DMS53 (cell line): ENCODE measurements at regions not wholly inside any gene's neighbourhood (a gene's known extent, or its start where the extent isn't known, plus 50 kb on each side); places are given as distances from the start of the nearest gene placed in this dataset.

Source experiments
- DNase-seq: peaks from one replicate; lab custom pipeline; 2025; lab: John Stamatoyannopoulos, UW

DNA sequence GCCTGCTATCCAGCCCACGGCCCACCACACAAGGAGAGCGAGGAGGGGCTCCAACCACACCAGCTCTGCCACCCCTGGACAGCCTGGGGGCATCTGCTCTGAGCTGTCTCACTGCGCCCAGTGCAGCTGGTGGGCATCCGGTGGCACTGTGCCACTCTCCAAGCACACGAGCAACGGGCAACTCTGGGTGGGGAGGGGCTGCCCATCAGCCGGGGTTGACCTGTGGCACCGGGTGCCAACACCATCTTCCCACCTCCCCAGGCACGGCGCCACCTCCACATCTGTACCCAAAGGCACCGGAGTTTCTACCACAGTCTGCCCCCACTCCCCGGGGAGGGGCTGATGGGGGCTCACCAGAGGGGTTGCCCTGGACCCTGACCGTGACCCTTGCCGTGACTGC, 241.8 kb downstream of the RBFOX3 start:
- no peak for DNase-seq

DNA sequence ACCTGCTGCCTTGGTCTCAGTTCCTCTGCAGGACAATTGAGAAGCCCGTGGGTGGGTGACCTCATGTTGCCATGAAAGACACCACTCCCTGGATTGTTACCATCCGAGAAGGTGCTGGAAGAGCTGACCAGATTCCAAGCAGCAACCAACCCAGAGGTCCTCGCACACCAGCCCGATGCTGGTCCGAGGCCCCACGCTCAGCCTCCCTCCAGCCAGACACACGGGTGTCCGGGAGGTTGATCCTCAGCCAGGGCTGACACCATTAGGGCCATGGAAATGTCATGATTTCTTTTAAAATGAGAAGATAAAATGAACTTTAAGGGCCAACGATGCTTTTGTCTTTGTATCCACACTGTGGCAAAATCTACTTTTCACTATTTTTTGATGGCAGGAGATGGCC, 242.3 kb downstream of the RBFOX3 start:
- DNase-seq, result no peak

DNA sequence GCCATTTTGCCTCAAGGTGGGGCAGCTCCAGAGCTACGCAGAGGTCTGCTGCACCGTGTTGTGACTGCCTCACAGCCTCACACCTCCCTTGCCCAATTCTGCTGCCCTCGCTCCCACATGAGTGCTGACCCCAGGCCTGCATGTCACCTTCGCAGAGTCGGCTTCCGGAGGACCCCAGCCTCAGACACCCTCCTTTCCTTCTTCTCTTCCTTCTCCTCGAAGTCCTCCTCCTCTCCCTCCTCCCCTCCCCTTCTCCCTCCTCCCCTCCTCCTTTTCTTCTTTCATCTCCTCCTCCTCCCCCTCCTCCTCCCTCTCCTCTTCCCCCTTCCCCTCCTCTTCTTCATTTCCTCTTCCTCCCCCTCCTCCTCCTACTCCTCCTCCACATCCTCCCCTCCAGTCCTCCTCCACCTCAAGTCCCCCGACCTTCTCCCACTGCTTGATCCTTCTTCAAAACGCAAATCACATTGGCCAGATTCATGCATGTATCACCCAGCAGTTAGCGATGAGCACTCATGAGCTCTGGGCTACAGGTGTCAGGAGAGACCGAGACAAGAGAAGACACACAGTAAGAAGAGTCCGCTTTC, 243.8 kb downstream of the RBFOX3 start:
- no peak for DNase-seq

DNA sequence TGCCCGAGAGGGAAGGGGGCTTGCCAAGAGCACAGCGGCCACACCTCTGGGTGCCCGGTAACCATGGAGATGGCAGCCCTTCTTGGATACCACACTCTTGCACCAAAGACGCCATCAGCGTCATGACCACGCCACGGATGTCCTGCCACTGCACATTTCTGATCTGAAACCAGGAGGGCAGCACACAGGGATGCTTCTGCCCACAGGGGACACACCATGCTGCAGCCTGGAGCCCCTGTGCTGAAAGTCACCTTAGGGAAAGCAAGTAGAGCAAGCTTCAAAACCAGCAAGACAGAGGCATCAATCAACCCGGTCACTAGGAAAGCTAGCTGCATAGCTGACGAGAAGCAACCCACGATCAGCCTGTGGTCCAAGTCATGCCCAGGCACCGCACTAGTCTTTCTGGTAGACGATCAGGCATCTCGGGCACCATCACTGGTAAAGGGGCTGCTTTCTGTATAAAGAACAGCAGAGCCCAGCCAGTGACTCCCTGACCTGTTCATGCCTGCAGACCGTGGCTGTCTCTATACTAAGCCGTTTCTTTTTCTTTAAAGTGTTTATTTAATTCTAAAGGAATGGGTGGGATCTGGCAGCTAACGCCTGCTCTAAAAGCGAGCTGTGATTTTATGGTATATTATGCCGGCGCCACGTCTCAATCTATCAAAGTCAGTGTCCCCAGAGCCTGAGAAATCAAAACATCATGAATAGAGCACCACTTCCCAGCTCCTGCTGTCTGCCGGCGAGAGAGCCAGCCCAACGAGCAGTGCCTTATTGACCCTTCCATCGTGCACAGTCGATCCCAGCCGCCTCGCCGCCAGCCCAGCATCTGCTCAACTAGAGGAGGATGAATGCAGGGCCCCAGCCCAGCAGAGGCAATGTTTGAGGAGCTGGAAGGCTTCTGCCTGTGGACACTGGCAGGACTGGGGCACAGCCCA, 244.7 kb downstream of the RBFOX3 start:
- no peak for DNase-seq

GRCh38 chr17:79365351-79365750, 245.5 kb downstream of the RBFOX3 start:
- no peak for DNase-seq

DNA sequence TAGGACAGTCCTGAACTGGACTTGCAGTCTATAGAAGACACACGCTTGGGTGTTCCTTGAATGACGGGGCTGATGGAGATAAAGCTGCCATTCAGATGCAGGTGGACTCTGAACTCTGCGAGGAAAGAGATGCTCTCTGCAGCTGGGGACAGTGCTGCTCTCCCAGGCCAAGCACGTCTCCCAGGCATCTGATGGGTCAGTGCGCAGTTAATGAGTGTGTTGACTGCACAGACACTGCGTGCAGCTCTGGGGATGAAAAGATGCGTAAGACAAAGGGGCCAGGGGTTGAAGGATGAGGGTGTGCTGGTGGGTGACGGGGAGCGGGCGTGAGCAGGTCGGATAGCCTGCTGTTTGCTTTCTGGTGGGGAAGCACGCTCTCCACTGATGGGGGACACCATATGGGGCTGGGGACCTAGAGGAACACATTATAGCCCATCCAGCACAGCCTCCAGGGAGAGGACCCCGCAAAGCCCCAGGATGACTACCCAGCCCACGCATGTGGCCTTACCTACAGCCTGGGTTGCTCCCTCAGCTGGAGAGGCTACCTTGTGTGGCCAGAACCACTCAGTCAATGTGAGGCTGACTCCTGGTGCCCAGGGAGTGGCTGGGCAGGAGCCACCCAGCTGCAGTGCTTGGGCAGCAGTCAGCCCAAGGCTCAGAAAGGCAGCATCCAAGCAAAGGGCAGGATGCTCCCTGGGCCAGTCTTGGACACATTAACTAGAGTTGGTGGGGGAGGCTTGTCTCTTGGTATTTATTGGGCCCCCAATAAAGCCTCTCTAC, 246.3 kb downstream of the RBFOX3 start:
- DNase-seq, result no peak

GRCh38 chr17:79363552-79364275, 247.1 kb downstream of the RBFOX3 start:
- DNase-seq, result no peak

DNA sequence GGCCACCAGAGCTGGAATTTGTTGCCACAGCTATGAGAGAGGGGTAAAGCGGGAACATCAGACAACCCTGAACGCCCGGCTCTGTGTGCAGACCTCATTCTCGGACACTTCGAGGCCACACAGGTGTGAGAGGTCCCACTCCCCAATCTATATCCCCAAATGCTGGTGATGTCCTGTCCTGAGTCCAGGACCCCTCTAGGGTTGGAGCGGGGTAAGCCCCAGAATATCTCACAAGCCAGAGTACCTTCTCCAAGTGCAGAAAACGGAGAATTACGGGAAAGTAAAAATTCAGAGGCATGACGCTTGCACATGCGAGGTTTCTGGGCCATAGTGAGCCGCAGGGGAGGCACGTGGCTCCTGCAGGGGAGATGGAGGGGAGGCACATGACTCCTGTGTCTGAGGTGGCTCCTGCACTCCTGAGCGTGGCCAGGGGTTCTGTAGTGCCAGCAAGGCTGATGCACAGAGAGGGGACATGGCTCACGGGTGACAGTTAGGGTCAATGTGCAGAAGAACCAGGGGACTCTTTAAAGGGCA, 248.0 kb downstream of the RBFOX3 start:
- DNase-seq, result no peak

DNA sequence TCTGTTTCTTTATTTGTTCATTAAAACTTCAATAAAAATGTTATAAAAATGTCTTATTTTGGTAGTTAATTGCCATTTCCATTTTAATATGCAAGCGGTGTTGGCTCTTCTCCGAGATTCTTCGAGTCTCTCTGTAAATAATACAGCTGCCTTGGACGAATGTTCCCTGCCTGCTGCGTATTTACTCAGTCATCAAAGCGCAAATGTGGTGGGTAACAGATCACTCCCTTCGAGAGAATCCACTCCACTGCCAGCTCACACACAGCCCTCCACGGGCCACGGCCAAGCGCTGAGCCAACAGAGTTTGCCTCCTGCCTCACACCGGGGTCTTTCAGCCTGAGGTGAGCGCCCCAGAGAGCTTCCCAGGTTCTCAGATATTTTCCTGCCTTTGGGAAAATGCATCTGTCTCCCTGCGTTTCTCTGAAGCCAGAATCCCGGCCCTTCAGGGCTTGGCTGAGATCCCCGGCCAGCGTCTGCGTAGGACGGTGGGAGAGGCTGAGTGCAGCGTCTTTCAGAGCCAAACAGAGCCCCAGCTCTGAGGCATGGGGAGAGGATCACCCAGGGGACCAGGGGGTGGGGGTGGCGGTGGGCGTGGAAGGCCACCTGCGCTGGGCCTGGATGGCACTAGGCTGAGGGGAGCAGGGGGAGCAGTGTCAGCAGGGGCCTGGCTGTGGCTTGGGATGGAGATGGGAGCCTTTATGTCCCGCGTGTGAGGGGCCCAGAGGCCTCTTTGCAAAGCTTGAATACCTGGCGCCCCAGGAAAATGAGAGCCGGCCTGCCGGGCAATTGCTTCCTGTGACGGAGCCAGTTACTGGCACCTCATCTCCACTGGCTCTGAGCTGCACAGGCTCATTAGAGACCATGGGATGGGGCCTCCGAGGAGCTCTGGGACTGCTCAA, 248.7 kb downstream of the RBFOX3 start:
- DNase-seq, result no peak

GRCh38 chr17:79361221-79361734, 249.6 kb downstream of the RBFOX3 start:
- DNase-seq, result no peak

- DNase-seq, result no peak
These were observed 250.7 kb downstream of the RBFOX3 start for GRCh38 chr17:79360196-79360595.

GRCh38 chr17:79356839-79357447, 253.9 kb downstream of the RBFOX3 start:
- no peak for DNase-seq

DNA sequence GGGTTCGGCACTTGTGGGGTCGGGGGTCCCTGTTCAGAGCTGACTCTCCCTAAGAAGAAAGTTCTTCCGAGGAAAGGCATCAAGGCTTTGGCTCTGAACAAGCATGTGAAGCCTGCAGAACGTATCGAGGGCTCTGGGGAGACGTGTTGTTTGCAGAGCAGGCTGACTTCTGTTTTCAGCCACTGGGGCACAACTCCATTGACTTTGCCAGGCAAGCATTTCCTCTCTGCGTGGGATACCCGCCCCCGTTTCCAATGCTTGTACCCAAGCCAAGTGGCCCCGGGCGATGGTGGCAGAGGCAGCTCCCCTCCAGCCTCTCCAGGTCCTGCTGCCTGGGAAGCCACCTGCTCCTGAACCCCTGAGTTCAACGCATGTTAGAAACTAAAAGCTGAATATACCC, 255.7 kb downstream of the RBFOX3 start:
- no peak for DNase-seq

DNA sequence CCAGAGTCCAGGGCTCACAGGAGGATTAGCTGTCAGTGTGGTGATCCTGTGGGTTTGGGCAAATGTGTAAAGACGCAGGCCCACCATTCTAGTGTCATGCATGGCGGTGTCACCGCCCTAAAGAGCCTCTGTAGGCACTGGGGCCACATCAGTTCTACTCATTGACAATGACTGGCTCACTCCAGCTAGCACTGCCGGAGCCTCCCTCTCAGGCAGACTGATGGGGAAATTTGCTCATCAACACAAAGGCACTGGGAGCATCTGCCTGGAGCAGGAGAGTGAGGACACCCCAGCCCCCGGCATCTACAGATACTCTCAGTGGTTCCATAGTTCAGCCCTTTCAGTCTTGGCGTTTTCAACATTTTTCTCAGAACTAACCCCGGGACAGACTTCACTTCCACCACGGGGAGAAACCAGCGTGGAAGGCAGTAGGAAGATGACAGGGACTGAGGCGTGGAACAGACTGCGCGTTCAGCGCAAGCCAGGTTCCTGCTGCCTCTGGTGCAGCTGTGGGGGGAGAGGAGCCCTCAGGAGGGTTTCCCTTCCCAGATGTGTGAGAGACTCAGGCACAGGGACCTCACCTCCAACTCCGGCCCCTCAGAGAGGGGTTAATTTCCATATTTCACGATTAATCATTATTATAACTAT, 256.6 kb downstream of the RBFOX3 start:
- no peak for DNase-seq

GRCh38 chr17:79353548-79353947, 257.3 kb downstream of the RBFOX3 start:
- DNase-seq, result no peak

DNA sequence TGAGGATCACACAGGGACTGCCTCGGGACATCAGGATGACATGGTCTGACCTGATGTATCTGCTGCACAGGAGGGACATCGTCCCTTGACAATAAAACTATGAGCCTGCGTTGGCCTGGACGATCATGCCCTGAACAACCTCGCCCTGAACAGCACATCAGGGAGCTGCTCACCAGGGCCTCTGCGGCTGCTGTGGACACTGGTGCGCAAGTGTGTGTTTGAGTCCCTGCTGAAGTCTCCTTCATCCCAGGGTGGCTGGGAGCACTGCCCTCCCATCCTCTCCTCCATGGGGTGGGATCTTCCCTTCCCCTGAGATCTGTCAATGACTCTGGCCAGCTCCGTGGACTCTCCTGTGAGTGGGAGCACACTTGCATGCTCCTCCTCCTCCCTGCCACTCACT, 257.8 kb downstream of the RBFOX3 start:
- no peak for DNase-seq

DNA sequence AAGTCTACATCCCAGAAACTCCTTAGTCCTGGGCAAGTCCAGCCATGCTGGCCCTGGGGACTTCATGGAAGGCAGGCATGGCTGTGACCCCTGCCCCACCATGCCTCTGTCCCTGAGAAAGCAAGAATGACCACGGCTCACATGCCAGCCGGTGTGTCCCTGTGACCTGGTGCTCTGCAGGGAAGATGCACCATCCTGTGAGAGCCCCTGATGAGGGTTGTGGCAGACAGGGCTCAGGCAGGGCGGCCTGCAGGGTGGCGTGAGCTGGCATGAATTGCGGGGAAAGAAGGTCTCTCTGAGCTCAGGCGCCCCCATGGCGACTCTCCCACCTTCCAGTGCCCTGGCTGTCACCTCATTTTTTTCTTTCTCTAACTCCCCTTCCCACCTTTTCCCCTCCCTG, 260.3 kb downstream of the RBFOX3 start:
- no peak for DNase-seq

DNA sequence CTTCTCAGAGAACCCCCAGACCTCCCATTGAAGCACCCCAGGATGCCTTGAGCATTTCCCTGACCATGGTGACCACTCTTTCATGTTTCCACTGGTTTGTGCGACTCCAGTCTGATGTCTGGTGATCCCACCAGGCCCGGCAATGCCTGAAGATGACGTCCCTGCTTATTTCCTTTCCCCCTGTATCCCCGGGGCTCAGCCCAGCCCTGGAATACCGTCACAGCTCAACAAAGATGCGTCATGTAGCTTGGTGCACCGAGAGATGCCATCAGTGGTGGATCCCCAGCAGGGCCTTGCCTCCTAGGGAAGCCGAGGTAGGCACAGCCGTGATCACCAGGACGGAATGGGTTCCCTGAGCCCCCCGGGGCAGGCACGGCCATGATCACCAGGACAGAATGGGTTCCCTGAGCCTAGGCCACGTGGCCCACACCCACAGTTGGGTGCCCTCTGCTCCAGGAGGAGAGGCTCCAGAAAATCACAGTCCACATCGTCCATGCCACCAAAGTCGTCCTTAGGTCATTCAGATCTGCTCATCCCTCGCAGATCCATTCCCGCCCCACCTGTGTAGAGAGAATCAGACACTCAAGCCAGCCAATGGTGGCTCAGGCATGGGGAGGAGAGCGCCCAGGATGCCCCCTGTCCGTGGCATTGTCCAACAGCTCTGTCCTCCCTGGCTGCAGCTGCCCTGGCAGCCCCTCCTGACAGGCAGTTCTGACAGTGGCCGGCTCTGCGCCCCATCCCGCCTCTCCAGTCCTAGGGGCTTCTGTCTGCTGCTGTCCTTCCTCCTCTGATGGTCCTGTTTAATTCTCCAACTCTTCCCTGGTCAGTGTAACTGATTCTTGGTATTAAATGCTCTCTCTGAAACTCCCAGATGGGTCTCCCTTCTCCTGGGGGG, 261.1 kb downstream of the RBFOX3 start:
- DNase-seq, result no peak

DNA sequence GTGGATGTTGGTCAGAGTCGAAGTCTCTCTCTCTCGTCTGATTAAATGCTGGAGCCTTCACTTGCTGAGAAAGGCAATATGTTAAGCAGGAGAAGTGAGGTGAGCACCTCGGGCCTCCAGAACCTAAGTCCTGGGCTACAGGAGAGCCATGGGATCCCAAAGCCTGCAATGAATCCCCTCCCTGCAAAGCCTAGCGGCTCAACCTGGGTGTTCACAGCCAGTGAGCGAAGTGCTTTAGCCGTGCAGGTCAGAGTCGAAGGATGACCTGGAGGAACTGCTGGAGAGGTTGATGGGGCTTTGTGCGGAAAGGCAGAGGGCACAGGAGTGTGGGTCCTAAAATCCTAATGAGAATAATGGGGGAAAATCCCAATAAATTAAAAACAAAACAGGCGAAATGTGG, 267.8 kb downstream of the ENGASE start:
- no peak for DNase-seq
